ENCODE measurements at regions not wholly inside any gene's neighbourhood (a gene's known extent, or its start where the extent isn't known, plus 50 kb on each side); places are given as distances from the start of the nearest gene placed in this dataset.

DNA sequence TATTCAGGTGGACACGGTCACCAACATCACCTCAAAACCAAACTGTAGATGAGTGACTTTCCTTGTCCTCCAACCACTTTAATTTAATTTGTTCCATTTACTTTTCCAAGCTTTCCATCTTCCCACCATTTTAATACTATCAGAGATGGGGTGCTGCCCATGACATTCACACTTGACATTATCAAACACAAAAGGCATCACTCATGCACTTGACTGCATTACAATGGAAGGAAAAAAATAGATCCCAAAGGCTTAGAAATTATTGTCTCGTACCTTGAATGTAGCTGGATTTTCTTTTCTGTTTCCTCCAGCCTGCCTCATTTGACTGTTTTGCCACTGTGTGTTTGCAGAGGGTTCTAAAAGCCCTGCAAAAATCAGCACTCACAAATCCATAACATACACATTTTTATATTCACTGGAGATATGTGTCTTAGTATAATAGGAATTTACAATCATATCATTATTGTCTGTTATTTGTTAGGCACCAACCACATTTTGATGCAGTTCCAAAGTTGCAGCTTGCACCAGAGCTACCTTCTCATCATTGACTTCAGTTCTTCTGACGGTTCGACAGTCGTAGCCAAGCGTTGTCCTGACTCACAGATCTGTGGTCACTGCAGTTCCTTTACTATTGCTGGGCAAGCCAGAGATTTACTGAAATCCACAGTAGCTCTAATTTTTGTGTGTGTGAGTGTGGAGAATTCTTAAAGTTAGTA, 712.3 kb upstream of the WWC1 start:
- TF ChIP-seq ZMAT3 (CRISPR knock-in tag; conservative IDR thresholded peaks at IDR 0.05) (no peak), TP53 (CRISPR knock-in tag; conservative IDR thresholded peaks at IDR 0.05) (no peak), SRSF1 (optimal IDR thresholded peaks at IDR 0.05; ENCODE audit: low read depth, low read length) (no peak), MYC (CRISPR knock-in tag; IDR thresholded peaks at IDR 0.05; ENCODE audit: borderline replicate concordance) (no peak), BRD4 (CRISPR knock-in tag; IDR thresholded peaks at IDR 0.05) (no peak), SALL2 (CRISPR knock-in tag; IDR thresholded peaks at IDR 0.05) (no peak), STAT5B (CRISPR knock-in tag; IDR thresholded peaks at IDR 0.05) (no peak), POLR2AphosphoS5 (IDR thresholded peaks at IDR 0.05; ENCODE audit: low read depth, low read length) (no peak)
- TF ChIP-seq, protein P1, sequence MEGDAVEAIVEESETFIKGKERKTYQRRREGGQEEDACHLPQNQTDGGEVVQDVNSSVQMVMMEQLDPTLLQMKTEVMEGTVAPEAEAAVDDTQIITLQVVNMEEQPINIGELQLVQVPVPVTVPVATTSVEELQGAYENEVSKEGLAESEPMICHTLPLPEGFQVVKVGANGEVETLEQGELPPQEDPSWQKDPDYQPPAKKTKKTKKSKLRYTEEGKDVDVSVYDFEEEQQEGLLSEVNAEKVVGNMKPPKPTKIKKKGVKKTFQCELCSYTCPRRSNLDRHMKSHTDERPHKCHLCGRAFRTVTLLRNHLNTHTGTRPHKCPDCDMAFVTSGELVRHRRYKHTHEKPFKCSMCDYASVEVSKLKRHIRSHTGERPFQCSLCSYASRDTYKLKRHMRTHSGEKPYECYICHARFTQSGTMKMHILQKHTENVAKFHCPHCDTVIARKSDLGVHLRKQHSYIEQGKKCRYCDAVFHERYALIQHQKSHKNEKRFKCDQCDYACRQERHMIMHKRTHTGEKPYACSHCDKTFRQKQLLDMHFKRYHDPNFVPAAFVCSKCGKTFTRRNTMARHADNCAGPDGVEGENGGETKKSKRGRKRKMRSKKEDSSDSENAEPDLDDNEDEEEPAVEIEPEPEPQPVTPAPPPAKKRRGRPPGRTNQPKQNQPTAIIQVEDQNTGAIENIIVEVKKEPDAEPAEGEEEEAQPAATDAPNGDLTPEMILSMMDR (CRISPR knock-in tag; IDR thresholded peaks at IDR 0.05): no peak
- TF ChIP-seq, protein P2, sequence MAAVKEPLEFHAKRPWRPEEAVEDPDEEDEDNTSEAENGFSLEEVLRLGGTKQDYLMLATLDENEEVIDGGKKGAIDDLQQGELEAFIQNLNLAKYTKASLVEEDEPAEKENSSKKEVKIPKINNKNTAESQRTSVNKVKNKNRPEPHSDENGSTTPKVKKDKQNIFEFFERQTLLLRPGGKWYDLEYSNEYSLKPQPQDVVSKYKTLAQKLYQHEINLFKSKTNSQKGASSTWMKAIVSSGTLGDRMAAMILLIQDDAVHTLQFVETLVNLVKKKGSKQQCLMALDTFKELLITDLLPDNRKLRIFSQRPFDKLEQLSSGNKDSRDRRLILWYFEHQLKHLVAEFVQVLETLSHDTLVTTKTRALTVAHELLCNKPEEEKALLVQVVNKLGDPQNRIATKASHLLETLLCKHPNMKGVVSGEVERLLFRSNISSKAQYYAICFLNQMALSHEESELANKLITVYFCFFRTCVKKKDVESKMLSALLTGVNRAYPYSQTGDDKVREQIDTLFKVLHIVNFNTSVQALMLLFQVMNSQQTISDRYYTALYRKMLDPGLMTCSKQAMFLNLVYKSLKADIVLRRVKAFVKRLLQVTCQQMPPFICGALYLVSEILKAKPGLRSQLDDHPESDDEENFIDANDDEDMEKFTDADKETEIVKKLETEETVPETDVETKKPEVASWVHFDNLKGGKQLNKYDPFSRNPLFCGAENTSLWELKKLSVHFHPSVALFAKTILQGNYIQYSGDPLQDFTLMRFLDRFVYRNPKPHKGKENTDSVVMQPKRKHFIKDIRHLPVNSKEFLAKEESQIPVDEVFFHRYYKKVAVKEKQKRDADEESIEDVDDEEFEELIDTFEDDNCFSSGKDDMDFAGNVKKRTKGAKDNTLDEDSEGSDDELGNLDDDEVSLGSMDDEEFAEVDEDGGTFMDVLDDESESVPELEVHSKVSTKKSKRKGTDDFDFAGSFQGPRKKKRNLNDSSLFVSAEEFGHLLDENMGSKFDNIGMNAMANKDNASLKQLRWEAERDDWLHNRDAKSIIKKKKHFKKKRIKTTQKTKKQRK (IDR thresholded peaks at IDR 0.05; ENCODE audit: low read length): no peak
- TF ChIP-seq, protein P3, sequence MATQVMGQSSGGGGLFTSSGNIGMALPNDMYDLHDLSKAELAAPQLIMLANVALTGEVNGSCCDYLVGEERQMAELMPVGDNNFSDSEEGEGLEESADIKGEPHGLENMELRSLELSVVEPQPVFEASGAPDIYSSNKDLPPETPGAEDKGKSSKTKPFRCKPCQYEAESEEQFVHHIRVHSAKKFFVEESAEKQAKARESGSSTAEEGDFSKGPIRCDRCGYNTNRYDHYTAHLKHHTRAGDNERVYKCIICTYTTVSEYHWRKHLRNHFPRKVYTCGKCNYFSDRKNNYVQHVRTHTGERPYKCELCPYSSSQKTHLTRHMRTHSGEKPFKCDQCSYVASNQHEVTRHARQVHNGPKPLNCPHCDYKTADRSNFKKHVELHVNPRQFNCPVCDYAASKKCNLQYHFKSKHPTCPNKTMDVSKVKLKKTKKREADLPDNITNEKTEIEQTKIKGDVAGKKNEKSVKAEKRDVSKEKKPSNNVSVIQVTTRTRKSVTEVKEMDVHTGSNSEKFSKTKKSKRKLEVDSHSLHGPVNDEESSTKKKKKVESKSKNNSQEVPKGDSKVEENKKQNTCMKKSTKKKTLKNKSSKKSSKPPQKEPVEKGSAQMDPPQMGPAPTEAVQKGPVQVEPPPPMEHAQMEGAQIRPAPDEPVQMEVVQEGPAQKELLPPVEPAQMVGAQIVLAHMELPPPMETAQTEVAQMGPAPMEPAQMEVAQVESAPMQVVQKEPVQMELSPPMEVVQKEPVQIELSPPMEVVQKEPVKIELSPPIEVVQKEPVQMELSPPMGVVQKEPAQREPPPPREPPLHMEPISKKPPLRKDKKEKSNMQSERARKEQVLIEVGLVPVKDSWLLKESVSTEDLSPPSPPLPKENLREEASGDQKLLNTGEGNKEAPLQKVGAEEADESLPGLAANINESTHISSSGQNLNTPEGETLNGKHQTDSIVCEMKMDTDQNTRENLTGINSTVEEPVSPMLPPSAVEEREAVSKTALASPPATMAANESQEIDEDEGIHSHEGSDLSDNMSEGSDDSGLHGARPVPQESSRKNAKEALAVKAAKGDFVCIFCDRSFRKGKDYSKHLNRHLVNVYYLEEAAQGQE (IDR thresholded peaks at IDR 0.05; ENCODE audit: borderline replicate concordance in 1 of 2, low read depth in 1 of 2, low read length in 2 of 2): no peak
- TF ChIP-seq, protein P4, sequence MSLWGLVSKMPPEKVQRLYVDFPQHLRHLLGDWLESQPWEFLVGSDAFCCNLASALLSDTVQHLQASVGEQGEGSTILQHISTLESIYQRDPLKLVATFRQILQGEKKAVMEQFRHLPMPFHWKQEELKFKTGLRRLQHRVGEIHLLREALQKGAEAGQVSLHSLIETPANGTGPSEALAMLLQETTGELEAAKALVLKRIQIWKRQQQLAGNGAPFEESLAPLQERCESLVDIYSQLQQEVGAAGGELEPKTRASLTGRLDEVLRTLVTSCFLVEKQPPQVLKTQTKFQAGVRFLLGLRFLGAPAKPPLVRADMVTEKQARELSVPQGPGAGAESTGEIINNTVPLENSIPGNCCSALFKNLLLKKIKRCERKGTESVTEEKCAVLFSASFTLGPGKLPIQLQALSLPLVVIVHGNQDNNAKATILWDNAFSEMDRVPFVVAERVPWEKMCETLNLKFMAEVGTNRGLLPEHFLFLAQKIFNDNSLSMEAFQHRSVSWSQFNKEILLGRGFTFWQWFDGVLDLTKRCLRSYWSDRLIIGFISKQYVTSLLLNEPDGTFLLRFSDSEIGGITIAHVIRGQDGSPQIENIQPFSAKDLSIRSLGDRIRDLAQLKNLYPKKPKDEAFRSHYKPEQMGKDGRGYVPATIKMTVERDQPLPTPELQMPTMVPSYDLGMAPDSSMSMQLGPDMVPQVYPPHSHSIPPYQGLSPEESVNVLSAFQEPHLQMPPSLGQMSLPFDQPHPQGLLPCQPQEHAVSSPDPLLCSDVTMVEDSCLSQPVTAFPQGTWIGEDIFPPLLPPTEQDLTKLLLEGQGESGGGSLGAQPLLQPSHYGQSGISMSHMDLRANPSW (CRISPR knock-in tag; IDR thresholded peaks at IDR 0.05; ENCODE audit: borderline replicate concordance): no peak
